ENCODE measurements at regions not wholly inside any gene's neighbourhood (a gene's known extent, or its start where the extent isn't known, plus 50 kb on each side); places are given as distances from the start of the nearest gene placed in this dataset.
"Not testable (repeated sequence)": the region's sequence is repeated elsewhere in the genome, so short reads cannot be mapped to it uniquely, and the experiment has no call there.

DNA sequence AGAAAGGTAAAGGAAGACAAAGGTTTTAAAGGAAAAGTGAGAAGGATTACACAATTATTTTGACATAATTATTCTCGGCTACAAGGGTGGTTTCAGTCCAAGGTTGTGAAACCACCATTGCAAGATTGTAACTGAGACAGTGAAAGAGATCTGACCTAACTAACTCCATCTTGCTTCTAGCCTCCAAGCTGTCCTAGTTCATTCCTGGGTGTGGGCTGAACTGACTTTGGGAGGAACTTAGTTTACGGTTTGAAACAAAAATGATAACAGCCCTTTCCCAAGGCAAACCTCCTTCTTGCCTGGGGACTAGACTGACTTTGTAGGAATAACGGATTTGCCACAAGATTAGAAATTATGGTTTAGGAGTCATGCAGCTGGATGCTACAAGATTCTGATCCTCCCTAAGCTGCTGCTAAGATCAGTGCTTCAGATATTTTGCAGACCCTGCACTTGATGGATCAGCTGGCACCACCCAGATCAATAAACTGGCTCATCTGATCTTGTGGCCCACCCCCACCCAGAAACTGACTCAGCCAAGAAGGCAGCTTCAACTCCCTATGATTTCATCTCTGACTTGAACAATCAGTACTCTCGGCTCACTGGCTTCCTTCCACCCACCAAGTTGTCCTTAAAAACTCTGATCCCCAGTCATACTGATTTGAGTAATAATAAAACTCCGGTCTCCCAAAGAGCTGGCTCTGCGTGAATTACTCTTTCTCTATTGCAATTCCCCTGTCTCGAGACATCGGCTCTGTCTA lies 57.7 kb upstream of the AADACL2 start:
- Histone ChIP-seq H3K27ac (ENCODE audit: low read depth in 1 of 2, low read length in 2 of 2) (no peak overlapping the region), H3K27me3 (ENCODE audit: control insufficient read depth in 1 of 2, insufficient read depth in 2 of 2, low read length in 2 of 2) (peaks cover 0 to 3% of the 10 kb centered on the region in 2 experiments), H3K4me1 (ENCODE audit: insufficient read depth, low read length) (no peaks in the 10 kb centered on the region), H3K4me3 (ENCODE audit: low read length) (no peak overlapping the region), H3K36me3 (ENCODE audit: insufficient read depth, low read length) (no peaks in the 10 kb centered on the region), H3K9me3 (ENCODE audit: control insufficient read depth in 1 of 2, insufficient read depth in 1 of 2, low read length in 2 of 2) (no peaks in the 10 kb centered on the region)
- ATAC-seq (ENCODE audit: poor library complexity) (no peak), DNase-seq (no peak)
- TF ChIP-seq, protein P1, sequence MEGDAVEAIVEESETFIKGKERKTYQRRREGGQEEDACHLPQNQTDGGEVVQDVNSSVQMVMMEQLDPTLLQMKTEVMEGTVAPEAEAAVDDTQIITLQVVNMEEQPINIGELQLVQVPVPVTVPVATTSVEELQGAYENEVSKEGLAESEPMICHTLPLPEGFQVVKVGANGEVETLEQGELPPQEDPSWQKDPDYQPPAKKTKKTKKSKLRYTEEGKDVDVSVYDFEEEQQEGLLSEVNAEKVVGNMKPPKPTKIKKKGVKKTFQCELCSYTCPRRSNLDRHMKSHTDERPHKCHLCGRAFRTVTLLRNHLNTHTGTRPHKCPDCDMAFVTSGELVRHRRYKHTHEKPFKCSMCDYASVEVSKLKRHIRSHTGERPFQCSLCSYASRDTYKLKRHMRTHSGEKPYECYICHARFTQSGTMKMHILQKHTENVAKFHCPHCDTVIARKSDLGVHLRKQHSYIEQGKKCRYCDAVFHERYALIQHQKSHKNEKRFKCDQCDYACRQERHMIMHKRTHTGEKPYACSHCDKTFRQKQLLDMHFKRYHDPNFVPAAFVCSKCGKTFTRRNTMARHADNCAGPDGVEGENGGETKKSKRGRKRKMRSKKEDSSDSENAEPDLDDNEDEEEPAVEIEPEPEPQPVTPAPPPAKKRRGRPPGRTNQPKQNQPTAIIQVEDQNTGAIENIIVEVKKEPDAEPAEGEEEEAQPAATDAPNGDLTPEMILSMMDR (IDR thresholded peaks at IDR 0.05): no peak
- intact Hi-C loops (cut with DNase I, micrococcal nuclease): no loop called here
- no peak overlapping the region for H3K4me3 Mint-ChIP-seq
- no peaks in the 10 kb centered on the region for H3K4me1 Mint-ChIP-seq (ENCODE audit: low read depth)
- no peaks in the 10 kb centered on the region for H3K36me3 Mint-ChIP-seq (ENCODE audit: low read depth)
- ChIA-PET CTCF (no interaction called here), POLR2A (no interaction called here)
- peaks cover 6% of the 10 kb centered on the region for H3K9me3 Mint-ChIP-seq
- no peak overlapping the region for H3K27ac Mint-ChIP-seq
- H3K27me3 Mint-ChIP-seq: peaks cover 5% of the 10 kb centered on the region

DNA sequence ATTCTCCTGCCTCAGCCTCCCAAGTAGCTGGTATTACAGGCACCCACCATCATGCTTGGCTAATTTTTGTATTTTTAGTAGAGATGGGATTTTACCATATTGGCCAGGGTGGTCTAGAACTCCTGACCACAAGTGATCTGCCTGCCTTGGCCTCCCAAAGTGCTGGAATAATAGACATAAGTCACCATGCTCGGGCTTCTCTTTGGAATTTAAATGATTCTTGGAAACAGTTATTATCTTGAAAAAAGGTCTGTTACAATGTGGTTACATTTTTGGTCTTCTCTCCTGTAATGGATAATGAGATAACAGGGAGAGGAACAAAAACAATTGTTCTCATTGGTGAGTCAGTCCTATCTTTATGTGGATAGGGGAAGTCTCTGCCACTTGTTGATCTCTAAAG lies 59.8 kb upstream of the AADACL2 start:
- POLR2A ChIA-PET: no interaction called here
- TF ChIP-seq, protein P1 (IDR thresholded peaks at IDR 0.05): no peak
- no peak for ATAC-seq (ENCODE audit: poor library complexity)
- Histone ChIP-seq H3K27ac (ENCODE audit: low read depth in 1 of 2, low read length in 2 of 2) (no peak overlapping the region), H3K4me3 (ENCODE audit: low read length) (no peak overlapping the region), H3K36me3 (ENCODE audit: insufficient read depth, low read length) (no peaks in the 10 kb centered on the region), H3K9me3 (ENCODE audit: control insufficient read depth in 1 of 2, insufficient read depth in 1 of 2, low read length in 2 of 2) (no peaks in the 10 kb centered on the region), H3K27me3 (ENCODE audit: control insufficient read depth in 1 of 2, insufficient read depth in 2 of 2, low read length in 2 of 2) (no peaks in the 10 kb centered on the region), H3K4me1 (ENCODE audit: insufficient read depth, low read length) (no peaks in the 10 kb centered on the region)
- Mint-ChIP-seq H3K27me3 (peaks cover 5% of the 10 kb centered on the region), H3K9me3 (peaks cover 6% of the 10 kb centered on the region), H3K36me3 (ENCODE audit: low read depth) (no peaks in the 10 kb centered on the region), H3K4me1 (ENCODE audit: low read depth) (no peaks in the 10 kb centered on the region), H3K4me3 (no peak overlapping the region), H3K27ac (no peak overlapping the region)
- intact Hi-C loops (cut with DNase I, micrococcal nuclease): no loop called here
- no peak for DNase-seq
- CTCF ChIA-PET: no interaction called here

DNA sequence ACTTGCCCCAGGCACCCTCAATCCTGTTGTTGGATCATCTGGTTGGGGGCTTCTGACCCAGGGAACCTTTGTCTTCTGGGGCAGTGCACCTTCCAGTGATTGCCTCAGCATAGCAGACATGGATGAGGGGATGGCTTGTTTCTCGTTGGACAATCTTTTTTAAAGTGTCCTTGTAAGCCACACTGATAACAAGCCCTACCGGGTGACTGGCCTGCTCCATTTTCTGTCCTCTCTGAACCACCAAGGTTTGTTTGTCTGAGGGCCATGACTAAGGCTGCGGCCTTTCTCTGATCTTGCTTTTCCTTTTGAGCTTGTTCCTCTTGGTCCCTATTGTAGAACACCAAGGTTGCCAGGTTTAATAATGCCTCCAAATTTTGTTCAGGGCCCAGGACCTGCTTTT lies 66.0 kb upstream of the AADACL2 start:
- POLR2A ChIA-PET: interaction anchor here (0.6 kb wide), 1 partner anchor 19 kb away, joined by 3 read pairs; no protein-coding TSS in a partner anchor
- H3K27me3 ChIP-seq (ENCODE audit: control insufficient read depth in 1 of 2, insufficient read depth in 2 of 2, low read length in 2 of 2); H3K4me3 ChIP-seq (ENCODE audit: low read length); H3K4me1 ChIP-seq (ENCODE audit: insufficient read depth, low read length); H3K27ac ChIP-seq (ENCODE audit: low read depth in 1 of 2, low read length in 2 of 2); H3K4me1 Mint-ChIP-seq (ENCODE audit: low read depth); intact Hi-C loops (cut with DNase I, micrococcal nuclease); H3K4me3 Mint-ChIP-seq; H3K36me3 Mint-ChIP-seq (ENCODE audit: low read depth); H3K9me3 ChIP-seq (ENCODE audit: control insufficient read depth in 1 of 2, insufficient read depth in 1 of 2, low read length in 2 of 2); H3K27ac Mint-ChIP-seq; H3K36me3 ChIP-seq (ENCODE audit: insufficient read depth, low read length); CTCF ChIA-PET; H3K9me3 Mint-ChIP-seq; ATAC-seq (ENCODE audit: poor library complexity); H3K27me3 Mint-ChIP-seq; DNase-seq: not testable (repeated sequence)

DNA sequence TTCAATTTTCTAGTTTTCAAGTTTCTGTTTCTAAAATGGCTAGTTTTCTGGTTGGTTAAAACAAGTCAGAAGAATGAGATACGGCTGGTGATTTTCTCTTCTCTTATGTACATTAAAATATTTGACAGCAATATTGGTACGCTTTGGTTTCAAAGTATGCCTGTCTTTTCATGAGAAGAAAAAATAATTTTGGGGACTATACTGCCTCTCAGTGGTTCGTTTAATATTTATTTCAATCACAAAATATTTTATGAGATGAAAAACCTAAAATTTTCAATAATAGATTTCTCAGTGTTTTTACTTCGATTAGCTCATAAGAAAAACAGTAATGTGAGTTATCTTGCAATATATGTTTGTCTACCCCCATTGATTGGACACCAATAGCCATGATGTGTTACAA lies 72.8 kb upstream of the AADACL2 start:
- TF ChIP-seq, protein P1 (IDR thresholded peaks at IDR 0.05): no peak
- DNase-seq (no peak), ATAC-seq (ENCODE audit: poor library complexity) (no peak)
- Histone ChIP-seq H3K27me3 (ENCODE audit: control insufficient read depth in 1 of 2, insufficient read depth in 2 of 2, low read length in 2 of 2) (no peaks in the 10 kb centered on the region), H3K4me1 (ENCODE audit: insufficient read depth, low read length) (no peaks in the 10 kb centered on the region), H3K9me3 (ENCODE audit: control insufficient read depth in 1 of 2, insufficient read depth in 1 of 2, low read length in 2 of 2) (no peaks in the 10 kb centered on the region), H3K27ac (ENCODE audit: low read depth in 1 of 2, low read length in 2 of 2) (no peak overlapping the region), H3K4me3 (ENCODE audit: low read length) (no peak overlapping the region), H3K36me3 (ENCODE audit: insufficient read depth, low read length) (no peaks in the 10 kb centered on the region)
- no peak overlapping the region for H3K4me3 Mint-ChIP-seq
- no peaks in the 10 kb centered on the region for H3K4me1 Mint-ChIP-seq (ENCODE audit: low read depth)
- no peaks in the 10 kb centered on the region for H3K9me3 Mint-ChIP-seq
- POLR2A ChIA-PET: no interaction called here
- H3K27me3 Mint-ChIP-seq: no peaks in the 10 kb centered on the region
- CTCF ChIA-PET: no interaction called here
- no peaks in the 10 kb centered on the region for H3K36me3 Mint-ChIP-seq (ENCODE audit: low read depth)
- intact Hi-C loops (cut with DNase I, micrococcal nuclease): no loop called here
- no peak overlapping the region for H3K27ac Mint-ChIP-seq
